ENCODE measurements at regions not wholly inside any gene's neighbourhood (a gene's known extent, or its start where the extent isn't known, plus 50 kb on each side); places are given as distances from the start of the nearest gene placed in this dataset. TPM values are rescaled to one million over a fixed set of nuclear protein-coding genes. Genes with fewer than 3 reads are reported as not detected.

DNA sequence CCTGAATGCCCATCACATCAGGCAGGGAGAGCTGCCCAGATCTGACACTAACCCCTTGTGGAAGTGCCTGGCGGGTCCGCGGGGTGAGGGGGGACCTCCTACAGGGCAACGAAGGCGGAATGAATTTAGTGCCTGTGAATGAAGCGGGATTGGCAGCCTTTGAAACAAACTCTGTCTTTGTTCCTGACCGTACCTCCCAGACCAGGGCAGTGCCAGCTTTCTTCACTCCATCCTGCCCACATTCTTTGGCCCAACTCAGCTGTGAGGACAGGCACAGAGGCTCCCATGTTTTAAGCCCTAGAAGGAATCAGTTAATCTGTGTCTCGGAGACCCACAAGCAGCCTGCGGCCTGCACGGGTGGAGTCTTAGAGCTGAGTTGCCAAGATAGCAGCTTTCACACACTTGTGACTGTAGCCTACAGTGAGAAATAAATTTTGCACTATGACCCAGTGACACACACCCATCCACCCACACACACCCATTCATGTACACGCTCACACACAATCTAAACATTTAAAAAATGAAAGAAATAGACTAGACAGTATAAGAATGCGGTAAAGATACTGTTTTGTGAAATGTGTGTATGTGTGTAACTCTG is 60.1 kb upstream of the USP24 start:
- TF ChIP-seq CTCF (IDR thresholded peaks at IDR 0.05; ENCODE audit: control extremely low read depth, extremely low read depth) = no peak
- Histone ChIP-seq H3K4me3 (no peak overlapping the region), H3K36me3 (ENCODE audit: control insufficient read depth in 4 of 4, insufficient read depth in 4 of 4, low read length in 4 of 4) (no peaks in the 10 kb centered on the region), H3K9me3 (ENCODE audit: control insufficient read depth in 4 of 4, insufficient read depth in 3 of 4, low read length in 3 of 4) (no peaks in the 10 kb centered on the region), H3K27me3 (ENCODE audit: control insufficient read depth in 3 of 3, insufficient read depth in 3 of 3, low read length in 2 of 3) (no peaks in the 10 kb centered on the region), H3K4me1 (ENCODE audit: control insufficient read depth in 5 of 5, insufficient read depth in 5 of 5, low read length in 5 of 5) (peaks cover 0 to 3% (median 0%) of the 10 kb centered on the region in 5 donors), H3K9ac (ENCODE audit: insufficient read depth in 1 of 2, low read length in 2 of 2) (no peak overlapping the region), H3K27ac (ENCODE audit: low read depth in 1 of 2, low read length in 1 of 2) (no peak overlapping the region)
- ATAC-seq (ENCODE audit: insufficient read depth, low FRiP score) = no peak
- 78 to 82% methylated on average over 12 of the region's 12 CpGs for WGBS, 2 donors
- no peak for DNase-seq

GRCh38 chr1:55272994-55273393 is 57.8 kb upstream of the USP24 start:
- no peaks in the 10 kb centered on the region for H3K36me3 ChIP-seq (ENCODE audit: control insufficient read depth in 4 of 4, insufficient read depth in 4 of 4, low read length in 4 of 4)
- no peak for ATAC-seq (ENCODE audit: insufficient read depth, low FRiP score)
- H3K9me3 ChIP-seq (ENCODE audit: control insufficient read depth in 4 of 4, insufficient read depth in 3 of 4, low read length in 3 of 4) = peaks cover 0 to 2% (median 0%) of the 10 kb centered on the region in 4 donors
- DNase-seq = no peak
- WGBS, 2 donors = 83 to 86% methylated on average over 4 of the region's 4 CpGs
- H3K4me3 ChIP-seq = no peak overlapping the region
- H3K4me1 ChIP-seq (ENCODE audit: control insufficient read depth in 5 of 5, insufficient read depth in 5 of 5, low read length in 5 of 5) = peaks cover 0 to 3% (median 0%) of the 10 kb centered on the region in 5 donors
- TF ChIP-seq CTCF (IDR thresholded peaks at IDR 0.05; ENCODE audit: control extremely low read depth, extremely low read depth) = no peak
- H3K9ac ChIP-seq (ENCODE audit: insufficient read depth in 1 of 2, low read length in 2 of 2) = no peak overlapping the region
- no peak overlapping the region for H3K27ac ChIP-seq (ENCODE audit: low read depth in 1 of 2, low read length in 1 of 2)
- no peaks in the 10 kb centered on the region for H3K27me3 ChIP-seq (ENCODE audit: control insufficient read depth in 3 of 3, insufficient read depth in 3 of 3, low read length in 2 of 3)

Small RNA genes in the stretch of these regions (small RNA-seq; reads per million reads assigned to genes)
- gene RF00019 (ENCODE audit: low replicate concordance) (not detected), gene RNU6-830P (ENCODE audit: low replicate concordance) (not detected)
